ENCODE measurements at regions not wholly inside any gene's neighbourhood (a gene's known extent, or its start where the extent isn't known, plus 50 kb on each side); places are given as distances from the start of the nearest gene placed in this dataset.

- Histone ChIP-seq H3K9me3 (ENCODE audit: control insufficient read depth, insufficient read depth, low read length) (no peaks in the 10 kb centered on the region), H4K20me1 (ENCODE audit: insufficient read depth, low read length) (no peaks in the 10 kb centered on the region), H3K36me3 (ENCODE audit: control insufficient read depth, insufficient read depth, low read length) (no peaks in the 10 kb centered on the region), H2BK5ac (ENCODE audit: low read depth, low read length, poor library complexity, severe bottlenecking) (no peak overlapping the region), H3K9me1 (ENCODE audit: insufficient read depth, low read length) (no peaks in the 10 kb centered on the region), H3K27me3 (ENCODE audit: control insufficient read depth, insufficient read depth, low read length) (peaks cover 25% of the 10 kb centered on the region), H3K27ac (ENCODE audit: insufficient read depth, low read length) (no peak overlapping the region), H3K18ac (ENCODE audit: low read depth, low read length) (no peak overlapping the region), H3K4me2 (ENCODE audit: low read depth, low read length) (no peak overlapping the region), H2AFZ (replicated peaks; ENCODE audit: low read length, poor library complexity) (no peak overlapping the region), H4K8ac (ENCODE audit: low read depth in 2 of 2, low read length in 2 of 2) (no peak overlapping the region), H3K4ac (ENCODE audit: low read depth, low read length) (no peak overlapping the region), H2BK20ac (ENCODE audit: low read depth, low read length) (no peak overlapping the region), H3K4me3 (ENCODE audit: insufficient read depth, low read depth, low read length) (no peak overlapping the region), H2BK120ac (ENCODE audit: low read depth, low read length) (no peak overlapping the region), H4K91ac (ENCODE audit: insufficient read depth, low read depth, low read length) (no peak overlapping the region), H2BK15ac (ENCODE audit: low read depth, low read length) (no peak overlapping the region), H2AK5ac (ENCODE audit: low read depth, low read length) (no peak overlapping the region), H2AK9ac (replicated peaks; ENCODE audit: low read depth, low read length, poor library complexity) (no peak overlapping the region), H3K9ac (ENCODE audit: low read depth, low read length) (no peak overlapping the region), H3K23ac (ENCODE audit: low read depth, low read length) (no peak overlapping the region), H3K56ac (ENCODE audit: extremely low read depth, insufficient read depth, low read length) (no peak overlapping the region), H4K5ac (ENCODE audit: low read depth, low read length) (no peak overlapping the region), H3K4me1 (ENCODE audit: control insufficient read depth, insufficient read depth, low read length) (no peaks in the 10 kb centered on the region), H3K14ac (replicated peaks; ENCODE audit: low read depth, low read length) (no peak overlapping the region), H3K79me1 (ENCODE audit: low read depth in 1 of 2, low read length in 2 of 2) (no peaks in the 10 kb centered on the region)
- dilution Hi-C loops (cut with HindIII; ENCODE audit: low sequenced_read_pairs, unreplicated experiment), result no loop called here
- no peak for DNase-seq
- ChIA-PET POLR2A (ENCODE audit: unreplicated experiment) (no interaction called here), CTCF (interaction anchor here (1.0 kb wide), 1 partner anchor 18 kb away, joined by 3 read pairs; no protein-coding TSS in a partner anchor)
- ATAC-seq (ENCODE audit: low read depth), result no peak
- no CpG with 5 or more reads among the region's 10 CpGs for WGBS, 2 experiments (ENCODE audit: extremely low coverage in 2 of 2, insufficient read length in 1 of 2)
- in situ Hi-C loops (cut with MboI; ENCODE audit: low sequenced_read_pairs), result no loop called here
- intact Hi-C loops (cut with micrococcal nuclease), result no loop called here
- TF ChIP-seq ELK1 (IDR thresholded peaks at IDR 0.05; ENCODE audit: borderline replicate concordance, low read depth, low read length) (no peak), BHLHE40 (IDR thresholded peaks at IDR 0.05; ENCODE audit: low read depth, low read length) (no peak)
- BruUV-seq (replicated peaks), result no TSS peak
Observed at GRCh38 chr9:108779551-108780325, 76.0 kb downstream of the ACTL7B start.
